T-helper 1 cell treated with Interleukin-12 subunit alpha and Interleukin-12 subunit beta and Interleukin-4 antibody, amounts not matched to agents 30 μg/mL and 1 μg/mL, for 36 hours (primary cell): ENCODE measurements at regions not wholly inside any gene's neighbourhood (a gene's known extent, or its start where the extent isn't known, plus 50 kb on each side); places are given as distances from the start of the nearest gene placed in this dataset.

Source experiments
- H3K27ac Mint-ChIP-seq: one replicate; pipeline ENCODE4 v1.8.0; 2021; ENCODE audit warnings: mild to moderate bottlenecking, mixed read lengths
- H3K27me3 Mint-ChIP-seq: one replicate; pipeline ENCODE4 v1.8.0; 2021; ENCODE audit warnings: low read depth, mixed read lengths
- H3K36me3 Mint-ChIP-seq: one replicate; pipeline ENCODE4 v1.8.0; 2021; ENCODE audit warnings: low read depth, mixed read lengths
- H3K4me1 Mint-ChIP-seq: one replicate; pipeline ENCODE4 v1.8.0; 2021; ENCODE audit warnings: low read depth, mixed read lengths
- H3K4me3 Mint-ChIP-seq: one replicate; pipeline ENCODE4 v1.8.0; 2021; ENCODE audit warnings: mild to moderate bottlenecking, moderate library complexity, mixed read lengths
- H3K9me3 Mint-ChIP-seq: one replicate; pipeline ENCODE4 v1.8.0; 2021; ENCODE audit warnings: mixed read lengths

- Mint-ChIP-seq H3K4me3 (no peak overlapping the region), H3K36me3 (no peaks in the 10 kb centered on the region), H3K27ac (no peak overlapping the region), H3K9me3 (no peaks in the 10 kb centered on the region), H3K4me1 (no peaks in the 10 kb centered on the region), H3K27me3 (peaks cover 26% of the 10 kb centered on the region)
Measured at GRCh38 chr2:161552015-161552414, 72.2 kb upstream of the SLC4A10 start.

DNA sequence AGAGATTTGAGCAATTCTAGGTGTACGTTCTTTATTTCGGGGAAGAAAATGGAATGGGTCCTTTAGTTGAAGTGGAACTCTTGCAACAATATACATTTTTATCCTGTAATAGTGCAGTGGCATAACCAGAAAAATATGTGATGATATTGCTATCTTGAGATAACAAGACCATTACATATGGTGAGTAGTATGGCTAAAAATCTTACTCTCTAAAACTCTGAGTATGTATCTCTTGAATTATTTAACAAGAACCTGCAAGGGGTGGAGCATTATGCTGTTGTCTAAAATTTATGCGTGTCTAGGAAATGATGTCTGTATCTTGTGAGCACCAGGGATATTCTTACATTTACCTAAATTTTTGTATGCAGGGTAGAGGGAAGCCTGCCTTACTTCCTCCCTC, 68.4 kb upstream of the SLC4A10 start:
- Mint-ChIP-seq H3K27me3 (peaks cover 31% of the 10 kb centered on the region), H3K4me1 (no peaks in the 10 kb centered on the region), H3K36me3 (no peaks in the 10 kb centered on the region), H3K9me3 (no peaks in the 10 kb centered on the region), H3K4me3 (no peak overlapping the region), H3K27ac (no peak overlapping the region)

- H3K9me3 Mint-ChIP-seq = no peaks in the 10 kb centered on the region
- peaks cover 31% of the 10 kb centered on the region for H3K27me3 Mint-ChIP-seq
- H3K36me3 Mint-ChIP-seq = no peaks in the 10 kb centered on the region
- no peak overlapping the region for H3K4me3 Mint-ChIP-seq
- no peak overlapping the region for H3K27ac Mint-ChIP-seq
- H3K4me1 Mint-ChIP-seq = no peaks in the 10 kb centered on the region
Measured at GRCh38 chr2:161556440-161556839, 67.8 kb upstream of the SLC4A10 start.

DNA sequence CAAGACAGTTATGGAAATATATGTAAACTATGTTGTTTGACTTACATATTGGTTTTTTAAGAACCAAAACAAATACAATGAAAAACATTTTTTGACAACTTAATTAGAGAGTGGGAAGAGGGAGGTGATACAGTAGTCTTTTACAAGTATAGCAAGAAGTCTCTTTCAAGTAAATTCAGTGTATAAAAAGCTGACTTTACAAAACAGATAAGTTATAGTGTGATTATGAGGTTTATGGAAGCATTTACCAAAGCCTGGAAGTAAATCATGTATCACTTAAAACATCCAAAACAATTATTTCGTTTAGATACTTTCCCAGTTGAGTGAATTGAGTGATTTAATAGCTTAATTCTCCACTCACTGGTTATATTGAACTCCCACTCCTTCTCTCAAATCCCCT, 66.7 kb upstream of the SLC4A10 start:
- Mint-ChIP-seq H3K27me3 (peaks cover 20% of the 10 kb centered on the region), H3K36me3 (no peaks in the 10 kb centered on the region), H3K27ac (no peak overlapping the region), H3K4me1 (no peaks in the 10 kb centered on the region), H3K4me3 (no peak overlapping the region), H3K9me3 (no peaks in the 10 kb centered on the region)

DNA sequence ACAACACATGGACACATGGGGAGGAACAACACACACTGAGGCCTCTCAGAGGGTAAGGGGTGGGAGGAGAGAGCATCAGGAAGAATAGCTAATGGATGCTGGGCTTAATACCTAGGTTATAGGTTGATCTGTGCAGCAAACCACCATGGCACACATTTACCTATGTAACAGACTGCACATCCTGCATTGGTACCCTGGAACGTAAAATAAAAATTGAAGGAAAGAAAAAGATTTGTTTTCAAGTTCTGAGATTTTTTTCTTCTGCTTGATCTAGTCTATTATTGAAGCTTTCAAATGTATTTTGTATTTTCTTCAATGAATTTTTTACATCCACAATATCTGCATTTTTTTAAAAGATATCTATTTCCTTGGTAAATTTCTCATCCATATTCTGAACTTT, 59.3 kb upstream of the SLC4A10 start:
- peaks cover 18% of the 10 kb centered on the region for H3K9me3 Mint-ChIP-seq
- H3K4me3 Mint-ChIP-seq = no peak overlapping the region
- no peaks in the 10 kb centered on the region for H3K36me3 Mint-ChIP-seq
- H3K4me1 Mint-ChIP-seq = peaks cover 1% of the 10 kb centered on the region
- peaks cover 10% of the 10 kb centered on the region for H3K27me3 Mint-ChIP-seq
- no peak overlapping the region for H3K27ac Mint-ChIP-seq

GRCh38 chr2:161569401-161569800, 54.8 kb upstream of the SLC4A10 start:
- no peak overlapping the region for H3K27ac Mint-ChIP-seq
- no peak overlapping the region for H3K4me3 Mint-ChIP-seq
- H3K9me3 Mint-ChIP-seq = peaks cover 9% of the 10 kb centered on the region
- H3K4me1 Mint-ChIP-seq = peaks cover 6% of the 10 kb centered on the region
- peaks cover 4% of the 10 kb centered on the region for H3K27me3 Mint-ChIP-seq
- H3K36me3 Mint-ChIP-seq = no peaks in the 10 kb centered on the region

DNA sequence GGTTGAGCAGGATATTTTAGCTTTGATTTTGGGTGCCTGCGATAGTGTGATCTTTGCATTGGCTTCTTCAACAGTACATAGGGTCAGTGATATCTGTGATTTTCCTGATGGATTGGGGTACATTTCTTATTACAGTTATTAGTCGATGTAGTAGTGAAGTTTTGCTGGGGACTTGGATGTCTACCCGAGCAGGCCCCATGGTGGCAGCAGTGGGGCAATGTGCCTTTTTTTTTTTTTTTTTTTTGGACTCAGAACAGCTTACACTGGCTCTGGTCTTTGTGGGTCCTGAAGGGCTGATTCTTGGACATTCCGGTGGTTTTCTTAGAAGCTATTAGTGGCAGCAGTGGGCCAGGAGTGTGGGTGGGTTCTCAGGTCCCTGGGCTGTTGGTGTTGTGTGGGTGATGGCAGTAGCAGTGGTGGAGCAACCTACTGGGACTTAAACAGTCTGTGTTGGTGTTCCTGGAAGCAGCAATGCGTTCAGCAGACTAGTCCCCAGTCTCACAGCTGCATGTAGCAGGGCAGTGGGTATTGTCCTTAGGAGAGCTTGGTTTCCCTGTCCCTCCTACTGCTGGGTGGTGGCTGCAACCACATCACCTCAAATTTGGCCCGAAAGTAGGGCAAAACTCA, 53.7 kb upstream of the SLC4A10 start:
- H3K27ac Mint-ChIP-seq = peak overlapping the region; percentile 32
- no peak overlapping the region for H3K4me3 Mint-ChIP-seq
- H3K9me3 Mint-ChIP-seq = peaks cover 5% of the 10 kb centered on the region
- no peaks in the 10 kb centered on the region for H3K36me3 Mint-ChIP-seq
- H3K27me3 Mint-ChIP-seq = peaks cover under 1% of the 10 kb centered on the region
- H3K4me1 Mint-ChIP-seq = peaks cover 6% of the 10 kb centered on the region

DNA sequence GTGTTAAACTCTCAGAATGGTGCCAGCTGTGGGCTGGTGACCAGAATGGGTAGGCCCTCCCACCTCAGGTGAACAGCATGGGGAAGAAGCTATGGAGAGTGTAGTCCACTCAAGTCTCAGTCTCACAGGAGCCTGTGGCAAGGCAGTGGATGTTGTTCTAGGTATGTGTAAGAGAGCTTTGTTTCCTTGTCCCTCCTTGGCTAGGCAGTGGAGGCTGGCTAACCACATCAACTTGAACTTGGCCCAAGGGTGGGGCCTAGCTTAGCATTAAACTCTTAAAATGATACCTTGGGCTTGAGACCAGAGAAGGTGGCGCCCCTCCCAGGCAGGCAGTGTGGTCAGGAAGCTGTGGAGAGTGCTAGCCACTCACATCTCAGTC, 53.2 kb upstream of the SLC4A10 start:
- H3K4me1 Mint-ChIP-seq = peaks cover 6% of the 10 kb centered on the region
- H3K9me3 Mint-ChIP-seq = peaks cover 3% of the 10 kb centered on the region
- H3K4me3 Mint-ChIP-seq = no peak overlapping the region
- no peaks in the 10 kb centered on the region for H3K27me3 Mint-ChIP-seq
- H3K36me3 Mint-ChIP-seq = no peaks in the 10 kb centered on the region
- no peak overlapping the region for H3K27ac Mint-ChIP-seq
